ENCODE measurements at regions not wholly inside any gene's neighbourhood (a gene's known extent, or its start where the extent isn't known, plus 50 kb on each side); places are given as distances from the start of the nearest gene placed in this dataset.

DNA sequence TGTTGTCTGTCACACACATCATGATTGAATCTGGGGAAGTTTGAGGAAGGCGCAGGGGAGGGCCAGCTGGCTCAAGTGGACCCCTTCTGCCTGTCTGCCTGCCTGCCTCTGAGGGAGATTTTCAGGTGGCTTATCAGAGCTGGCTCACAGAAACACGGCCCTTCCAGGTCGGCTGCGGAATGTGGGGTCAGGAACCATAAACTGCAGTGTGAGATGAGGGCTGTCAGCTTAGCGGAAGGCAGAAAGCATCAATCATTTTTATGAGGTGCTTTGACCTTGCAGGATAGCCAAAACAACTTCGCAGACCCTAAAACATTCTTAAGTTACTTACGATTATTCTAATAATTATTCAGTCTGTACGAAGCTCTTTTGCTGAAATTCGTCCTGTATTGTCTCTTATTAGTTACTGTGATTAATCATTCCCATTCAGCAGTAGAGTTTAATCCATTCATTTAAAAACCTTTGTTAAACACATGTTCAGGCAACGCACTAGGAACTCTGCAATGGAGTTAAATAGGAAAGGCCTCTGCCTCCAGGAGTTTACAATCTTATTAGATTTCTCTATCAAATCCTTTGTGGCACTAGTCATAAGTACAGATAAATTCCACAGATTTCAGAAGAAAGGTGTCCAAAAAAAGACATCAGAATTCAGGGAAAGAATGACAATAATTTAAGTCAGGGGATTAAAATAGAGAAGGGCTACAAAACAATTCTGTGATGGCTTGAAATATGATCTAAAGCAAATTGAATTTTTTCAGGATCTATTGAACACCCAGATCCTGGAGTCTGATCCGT is 371.6 kb downstream of the HRH4 start:
- Histone ChIP-seq H3K4me3 (ENCODE audit: low read depth, low read length) (no peak overlapping the region), H3K36me3 (ENCODE audit: control insufficient read depth, insufficient read depth, low read length) (no peaks in the 10 kb centered on the region), H3K27me3 (ENCODE audit: control insufficient read depth, insufficient read depth, low read length) (no peaks in the 10 kb centered on the region)
- TF ChIP-seq, protein P1, sequence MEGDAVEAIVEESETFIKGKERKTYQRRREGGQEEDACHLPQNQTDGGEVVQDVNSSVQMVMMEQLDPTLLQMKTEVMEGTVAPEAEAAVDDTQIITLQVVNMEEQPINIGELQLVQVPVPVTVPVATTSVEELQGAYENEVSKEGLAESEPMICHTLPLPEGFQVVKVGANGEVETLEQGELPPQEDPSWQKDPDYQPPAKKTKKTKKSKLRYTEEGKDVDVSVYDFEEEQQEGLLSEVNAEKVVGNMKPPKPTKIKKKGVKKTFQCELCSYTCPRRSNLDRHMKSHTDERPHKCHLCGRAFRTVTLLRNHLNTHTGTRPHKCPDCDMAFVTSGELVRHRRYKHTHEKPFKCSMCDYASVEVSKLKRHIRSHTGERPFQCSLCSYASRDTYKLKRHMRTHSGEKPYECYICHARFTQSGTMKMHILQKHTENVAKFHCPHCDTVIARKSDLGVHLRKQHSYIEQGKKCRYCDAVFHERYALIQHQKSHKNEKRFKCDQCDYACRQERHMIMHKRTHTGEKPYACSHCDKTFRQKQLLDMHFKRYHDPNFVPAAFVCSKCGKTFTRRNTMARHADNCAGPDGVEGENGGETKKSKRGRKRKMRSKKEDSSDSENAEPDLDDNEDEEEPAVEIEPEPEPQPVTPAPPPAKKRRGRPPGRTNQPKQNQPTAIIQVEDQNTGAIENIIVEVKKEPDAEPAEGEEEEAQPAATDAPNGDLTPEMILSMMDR (IDR thresholded peaks at IDR 0.05; ENCODE audit: insufficient read depth, low read length, severe bottlenecking): no peak
- DNase-seq (ENCODE audit: low read depth): no peak
- FAIRE-seq: no peak

DNA sequence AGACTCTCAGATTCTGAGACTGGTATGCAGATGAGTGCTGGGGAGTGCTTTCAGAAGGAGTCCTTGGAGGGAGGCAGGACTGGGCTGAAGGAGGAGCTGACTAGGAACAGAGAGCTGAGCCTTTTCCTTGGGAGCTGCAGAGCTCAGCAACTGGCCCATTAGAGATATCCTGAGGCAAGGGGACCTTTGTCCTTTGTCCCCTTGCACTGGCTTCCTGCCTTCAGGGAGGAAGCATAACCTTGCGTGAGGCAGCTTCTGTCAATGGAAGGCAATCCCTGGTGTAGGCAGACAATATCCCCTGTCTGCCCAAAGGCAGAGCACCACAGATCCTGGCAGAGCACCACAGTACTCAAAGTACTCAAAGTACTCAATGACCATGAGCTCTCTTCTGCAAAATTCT is 375.3 kb downstream of the HRH4 start:
- Histone ChIP-seq H3K4me3 (ENCODE audit: low read depth, low read length) (no peak overlapping the region), H3K36me3 (ENCODE audit: control insufficient read depth, insufficient read depth, low read length) (no peaks in the 10 kb centered on the region), H3K27me3 (ENCODE audit: control insufficient read depth, insufficient read depth, low read length) (no peaks in the 10 kb centered on the region)
- FAIRE-seq: no peak
- TF ChIP-seq, protein P1 (IDR thresholded peaks at IDR 0.05; ENCODE audit: insufficient read depth, low read length, severe bottlenecking): no peak
- no peak for DNase-seq (ENCODE audit: low read depth)

DNA sequence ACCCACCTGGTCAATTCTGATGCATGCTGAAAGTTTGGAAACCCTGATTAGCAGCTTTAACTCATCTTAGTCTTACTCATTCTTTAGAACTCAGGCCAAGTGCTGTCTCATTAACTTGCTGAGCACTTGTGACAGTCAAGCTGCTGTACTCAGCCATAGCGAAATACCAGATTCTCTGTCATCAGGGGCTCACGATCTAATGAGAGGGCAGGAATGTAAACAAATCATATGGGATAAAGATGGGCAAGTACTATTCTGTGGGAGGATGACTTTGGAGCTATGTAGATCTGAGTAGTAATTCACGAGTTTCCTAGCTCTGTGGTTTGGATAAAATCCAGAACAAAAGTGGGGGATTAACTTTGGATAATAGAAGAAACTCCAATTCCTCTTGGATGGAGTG is 376.6 kb downstream of the HRH4 start:
- H3K36me3 ChIP-seq (ENCODE audit: control insufficient read depth, insufficient read depth, low read length): no peaks in the 10 kb centered on the region
- no peak for FAIRE-seq
- no peaks in the 10 kb centered on the region for H3K27me3 ChIP-seq (ENCODE audit: control insufficient read depth, insufficient read depth, low read length)
- TF ChIP-seq, protein P1 (IDR thresholded peaks at IDR 0.05; ENCODE audit: insufficient read depth, low read length, severe bottlenecking): no peak
- H3K4me3 ChIP-seq (ENCODE audit: low read depth, low read length): no peak overlapping the region
- DNase-seq (ENCODE audit: low read depth): peak; percentile 4

DNA sequence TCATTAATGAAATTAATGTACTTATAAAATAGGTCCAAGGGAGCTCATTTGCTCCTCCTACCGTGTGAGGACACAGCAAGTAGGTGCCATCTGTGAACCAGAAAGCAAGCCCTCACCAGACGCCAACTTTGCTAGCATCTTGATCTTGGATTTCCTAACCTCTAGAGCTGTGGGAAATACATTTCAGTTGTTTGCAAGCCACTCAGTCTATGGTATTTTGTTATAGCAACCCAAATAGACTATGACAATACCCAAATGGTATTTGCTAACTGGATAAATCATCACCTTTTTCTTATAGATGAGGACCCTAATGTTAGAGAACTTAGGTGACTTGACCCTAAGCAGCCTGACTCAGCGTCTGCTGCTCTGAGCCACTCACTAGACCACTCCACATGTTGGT is 379.6 kb downstream of the HRH4 start:
- Histone ChIP-seq H3K36me3 (ENCODE audit: control insufficient read depth, insufficient read depth, low read length) (no peaks in the 10 kb centered on the region), H3K4me3 (ENCODE audit: low read depth, low read length) (no peak overlapping the region), H3K27me3 (ENCODE audit: control insufficient read depth, insufficient read depth, low read length) (no peaks in the 10 kb centered on the region)
- FAIRE-seq (no peak), DNase-seq (ENCODE audit: low read depth) (no peak)
- TF ChIP-seq, protein P1 (IDR thresholded peaks at IDR 0.05; ENCODE audit: insufficient read depth, low read length, severe bottlenecking): no peak

DNA sequence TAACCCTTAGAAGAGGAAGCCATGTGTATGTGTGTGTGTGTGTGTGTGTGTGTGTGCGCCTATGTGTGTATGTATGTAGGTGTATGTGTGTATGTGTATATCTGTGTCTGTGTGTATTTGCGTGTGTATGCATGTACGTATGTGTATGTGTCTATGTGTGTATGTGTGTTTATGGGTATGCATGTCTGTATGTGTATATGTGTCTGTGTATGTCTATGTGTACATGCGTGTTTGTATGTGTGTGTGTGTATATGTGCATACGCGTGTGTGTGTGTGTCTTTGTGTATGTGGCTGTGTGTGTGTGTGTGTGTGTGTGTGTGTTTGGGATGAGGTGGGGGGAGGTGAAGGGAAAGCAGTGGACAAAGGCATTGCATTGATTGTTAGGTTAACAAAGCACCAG is 380.2 kb downstream of the HRH4 start:
- no peak for FAIRE-seq
- DNase-seq (ENCODE audit: low read depth): no peak
- Histone ChIP-seq H3K4me3 (ENCODE audit: low read depth, low read length) (no peak overlapping the region), H3K27me3 (ENCODE audit: control insufficient read depth, insufficient read depth, low read length) (no peaks in the 10 kb centered on the region), H3K36me3 (ENCODE audit: control insufficient read depth, insufficient read depth, low read length) (no peaks in the 10 kb centered on the region)
- TF ChIP-seq, protein P1 (IDR thresholded peaks at IDR 0.05; ENCODE audit: insufficient read depth, low read length, severe bottlenecking): no peak

DNA sequence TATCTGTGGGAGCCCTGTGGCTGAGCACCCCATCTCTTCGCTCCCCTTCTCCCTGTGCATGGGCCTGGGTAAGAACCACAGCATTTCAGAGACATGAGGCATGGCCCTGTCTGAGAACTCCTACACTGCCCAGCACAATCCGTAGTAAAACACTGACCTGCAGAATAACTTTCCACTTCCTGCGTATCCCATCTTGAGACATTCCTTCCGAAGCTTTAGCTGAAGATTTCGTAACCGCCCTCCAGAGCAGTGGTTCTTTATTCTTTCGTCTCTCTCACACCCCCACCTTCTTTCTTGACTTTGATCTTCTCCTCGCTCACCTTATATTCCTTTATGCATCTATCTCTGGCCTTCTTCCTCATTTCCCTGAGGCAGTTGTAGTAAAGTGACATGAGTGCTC is 381.1 kb downstream of the HRH4 start:
- Histone ChIP-seq H3K36me3 (ENCODE audit: control insufficient read depth, insufficient read depth, low read length) (no peaks in the 10 kb centered on the region), H3K27me3 (ENCODE audit: control insufficient read depth, insufficient read depth, low read length) (no peaks in the 10 kb centered on the region), H3K4me3 (ENCODE audit: low read depth, low read length) (no peak overlapping the region)
- FAIRE-seq (no peak), DNase-seq (ENCODE audit: low read depth) (no peak)
- TF ChIP-seq, protein P1 (IDR thresholded peaks at IDR 0.05; ENCODE audit: insufficient read depth, low read length, severe bottlenecking): no peak
